CD4-positive, CD25-positive, alpha-beta regulatory T cell (primary cell): ENCODE measurements at regions not wholly inside any gene's neighbourhood (a gene's known extent, or its start where the extent isn't known, plus 50 kb on each side); places are given as distances from the start of the nearest gene placed in this dataset.
A peak's percentile ranks its signal among the peaks of the same experiment; 100 is the strongest.

ENCODE experiments used
- ATAC-seq, 2 donors: fragments of 150-1000 bp; cut with Tn5 transposase; one replicate each; pipeline ENCODE4 v1.10.0; 2021; ENCODE audit warnings: low read depth in 2 of 2, moderate number of reproducible peaks in 2 of 2, moderate library complexity in 1 of 2
- DNase-seq, 3 donors: peaks; one replicate each; pipeline versions ENCODE4 v3.0.0 to v3.0.0-alpha.2; 2012 to 2022; ENCODE audit warnings: mixed read lengths in 1 of 3
- H3K27ac ChIP-seq: one replicate; pipeline ENCODE4 v1.7.0; 2013; ENCODE audit warnings: mild to moderate bottlenecking, low read length; ENCODE audit not compliant: insufficient read depth, poor library complexity, severe bottlenecking
- H3K27me3 ChIP-seq: one replicate; pipeline ENCODE4 v1.7.0; 2013; ENCODE audit warnings: low read length; ENCODE audit not compliant: control insufficient read depth, insufficient read depth
- H3K36me3 ChIP-seq: one replicate; pipeline ENCODE4 v1.7.0; 2013; ENCODE audit warnings: mild to moderate bottlenecking, low read length, moderate library complexity; ENCODE audit not compliant: control insufficient read depth, insufficient read depth
- H3K4me1 ChIP-seq: 2 replicates; pipeline ENCODE4 v1.7.0; 2013; ENCODE audit warnings: mild to moderate bottlenecking, low read length; ENCODE audit not compliant: insufficient read depth, control insufficient read depth, poor library complexity, severe bottlenecking
- H3K4me3 ChIP-seq: one replicate; pipeline ENCODE4 v1.7.0; 2013; ENCODE audit warnings: low read depth, mild to moderate bottlenecking, low read length, moderate library complexity
- H3K9me3 ChIP-seq, 2 experiments: 1 replicate in 1 of 2; 2 replicates in 1 of 2; pipeline ENCODE4 v1.7.0; 2013; ENCODE audit warnings: low read length in 2 of 2, mild to moderate bottlenecking in 1 of 2, moderate library complexity in 1 of 2; ENCODE audit not compliant: control insufficient read depth in 2 of 2
- H3K27ac Mint-ChIP-seq, 3 donors: one replicate each; pipeline ENCODE4 v1.8.0; 2020 to 2022; ENCODE audit warnings: mild to moderate bottlenecking in 3 of 3, mixed read lengths in 3 of 3, moderate library complexity in 2 of 3
- H3K27me3 Mint-ChIP-seq: one replicate; pipeline ENCODE4 v1.8.0; 2022; ENCODE audit warnings: mild to moderate bottlenecking, mixed read lengths
- H3K36me3 Mint-ChIP-seq: one replicate; pipeline ENCODE4 v1.8.0; 2020; ENCODE audit warnings: mixed read lengths
- H3K4me1 Mint-ChIP-seq, 4 donors: one replicate each; pipeline ENCODE4 v1.8.0; 2020 to 2022; ENCODE audit warnings: mixed read lengths in 4 of 4, mild to moderate bottlenecking in 1 of 4
- H3K4me3 Mint-ChIP-seq, 4 donors: one replicate each; pipeline ENCODE4 v1.8.0; 2020 to 2022; ENCODE audit warnings: mild to moderate bottlenecking in 4 of 4, mixed read lengths in 4 of 4, moderate library complexity in 3 of 4
- H3K9me3 Mint-ChIP-seq, 7 donors: one replicate each; pipeline ENCODE4 v1.8.0; 2020 to 2022; ENCODE audit warnings: mixed read lengths in 7 of 7, mild to moderate bottlenecking in 3 of 7, moderate library complexity in 2 of 7

GRCh38 chrY:7261254-7261653, 349.7 kb upstream of the AMELY start:
- Histone ChIP-seq H3K4me3 (no peak overlapping the region), H3K4me1 (no peaks in the 10 kb centered on the region), H3K9me3 (peaks cover 0 to 4% of the 10 kb centered on the region in 2 experiments), H3K27ac (no peak overlapping the region), H3K36me3 (no peaks in the 10 kb centered on the region), H3K27me3 (no peaks in the 10 kb centered on the region)
- peaks cover 0 to 4% (median 2%) of the 10 kb centered on the region in 4 donors for H3K4me1 Mint-ChIP-seq
- H3K36me3 Mint-ChIP-seq = no peaks in the 10 kb centered on the region
- H3K9me3 Mint-ChIP-seq = peaks cover 0 to 4% (median 0%) of the 10 kb centered on the region in 7 donors
- no peak for DNase-seq
- no peak overlapping the region for H3K4me3 Mint-ChIP-seq
- peaks cover 8% of the 10 kb centered on the region for H3K27me3 Mint-ChIP-seq
- ATAC-seq = no peak
- no peak overlapping the region for H3K27ac Mint-ChIP-seq

GRCh38 chrY:7240101-7240500, 328.5 kb upstream of the AMELY start:
- peak overlapping the region; percentile 60 for H3K27ac ChIP-seq
- ATAC-seq = peak; percentile 95 to 97
- H3K4me3 ChIP-seq = no peak overlapping the region
- Mint-ChIP-seq H3K4me1 (peaks cover 0 to 11% (median 4%) of the 10 kb centered on the region in 4 donors), H3K9me3 (no peaks in the 10 kb centered on the region), H3K27ac (peak overlapping the region in 1 of 3 donors; percentile 95), H3K27me3 (no peaks in the 10 kb centered on the region), H3K4me3 (peak overlapping the region in 1 of 4 donors; percentile 84), H3K36me3 (no peaks in the 10 kb centered on the region)
- peaks cover 3% of the 10 kb centered on the region for H3K4me1 ChIP-seq
- peak in 1 of 3 donors; percentile 20 for DNase-seq
- peaks cover 0 to 3% of the 10 kb centered on the region in 2 experiments for H3K9me3 ChIP-seq
- H3K36me3 ChIP-seq = no peaks in the 10 kb centered on the region
- no peaks in the 10 kb centered on the region for H3K27me3 ChIP-seq

GRCh38 chrY:7211971-7212370, 300.4 kb upstream of the AMELY start:
- no peak overlapping the region for H3K27ac Mint-ChIP-seq
- no peaks in the 10 kb centered on the region for H3K36me3 Mint-ChIP-seq

GRCh38 chrY:7204456-7204855, 292.9 kb upstream of the AMELY start:
- Mint-ChIP-seq H3K4me3 (no peak overlapping the region), H3K4me1 (no peaks in the 10 kb centered on the region), H3K9me3 (no peaks in the 10 kb centered on the region), H3K27ac (no peak overlapping the region), H3K36me3 (no peaks in the 10 kb centered on the region), H3K27me3 (no peaks in the 10 kb centered on the region)
- H3K9me3 ChIP-seq = no peaks in the 10 kb centered on the region
- ATAC-seq (no peak), DNase-seq (no peak)
- H3K27ac ChIP-seq = no peak overlapping the region
- no peaks in the 10 kb centered on the region for H3K36me3 ChIP-seq
- H3K27me3 ChIP-seq = no peaks in the 10 kb centered on the region
- H3K4me1 ChIP-seq = no peaks in the 10 kb centered on the region
- H3K4me3 ChIP-seq = no peak overlapping the region

More at GRCh38 chrY:7211971-7212370, 300.4 kb upstream of the AMELY start:
- H3K4me1 ChIP-seq = no peaks in the 10 kb centered on the region
- Mint-ChIP-seq H3K27me3 (no peaks in the 10 kb centered on the region), H3K9me3 (no peaks in the 10 kb centered on the region), H3K4me3 (no peak overlapping the region), H3K4me1 (no peaks in the 10 kb centered on the region)
- no peaks in the 10 kb centered on the region for H3K9me3 ChIP-seq
- H3K27me3 ChIP-seq = no peaks in the 10 kb centered on the region
- DNase-seq = no peak
- ATAC-seq = no peak
- H3K36me3 ChIP-seq = no peaks in the 10 kb centered on the region
- no peak overlapping the region for H3K27ac ChIP-seq
- no peak overlapping the region for H3K4me3 ChIP-seq

- H3K36me3 ChIP-seq = no peaks in the 10 kb centered on the region
- Mint-ChIP-seq H3K4me3 (no peak overlapping the region), H3K27me3 (peaks cover 4% of the 10 kb centered on the region), H3K4me1 (no peaks in the 10 kb centered on the region), H3K36me3 (no peaks in the 10 kb centered on the region), H3K9me3 (peaks cover 0 to 3% (median 0%) of the 10 kb centered on the region in 7 donors), H3K27ac (no peak overlapping the region)
- DNase-seq (no peak), ATAC-seq (no peak)
- no peak overlapping the region for H3K27ac ChIP-seq
- H3K27me3 ChIP-seq = no peaks in the 10 kb centered on the region
- H3K9me3 ChIP-seq = peaks cover 4 to 10% of the 10 kb centered on the region in 2 experiments
- H3K4me3 ChIP-seq = no peak overlapping the region
- H3K4me1 ChIP-seq = no peaks in the 10 kb centered on the region
Measured at GRCh38 chrY:7182591-7182990, 271.0 kb upstream of the AMELY start.

- no peak overlapping the region for H3K27ac Mint-ChIP-seq
- no peak overlapping the region for H3K4me3 Mint-ChIP-seq
- H3K27me3 Mint-ChIP-seq = peaks cover 4% of the 10 kb centered on the region
Measured at GRCh38 chrY:7177631-7178030, 266.1 kb upstream of the AMELY start.

GRCh38 chrY:7169475-7169874, 257.9 kb upstream of the AMELY start:
- Mint-ChIP-seq H3K4me1 (no peaks in the 10 kb centered on the region), H3K9me3 (peaks cover 0 to 2% (median 0%) of the 10 kb centered on the region in 7 donors), H3K27me3 (no peaks in the 10 kb centered on the region), H3K4me3 (no peak overlapping the region), H3K36me3 (no peaks in the 10 kb centered on the region), H3K27ac (no peak overlapping the region)
- no peaks in the 10 kb centered on the region for H3K27me3 ChIP-seq
- H3K4me3 ChIP-seq = no peak overlapping the region
- H3K9me3 ChIP-seq = no peaks in the 10 kb centered on the region
- DNase-seq = no peak
- no peaks in the 10 kb centered on the region for H3K4me1 ChIP-seq
- H3K27ac ChIP-seq = no peak overlapping the region
- H3K36me3 ChIP-seq = no peaks in the 10 kb centered on the region
- no peak for ATAC-seq

More at GRCh38 chrY:7177631-7178030, 266.1 kb upstream of the AMELY start:
- Mint-ChIP-seq H3K36me3 (no peaks in the 10 kb centered on the region), H3K4me1 (no peaks in the 10 kb centered on the region), H3K9me3 (peaks cover 0 to 2% (median 0%) of the 10 kb centered on the region in 7 donors)
- no peak overlapping the region for H3K4me3 ChIP-seq
- peaks cover 0 to under 1% of the 10 kb centered on the region in 2 experiments for H3K9me3 ChIP-seq
- ATAC-seq (no peak), DNase-seq (no peak)
- no peaks in the 10 kb centered on the region for H3K36me3 ChIP-seq
- H3K27ac ChIP-seq = no peak overlapping the region
- H3K4me1 ChIP-seq = no peaks in the 10 kb centered on the region
- H3K27me3 ChIP-seq = no peaks in the 10 kb centered on the region

GRCh38 chrY:7141477-7141876, 229.9 kb upstream of the AMELY start:
- H3K27me3 ChIP-seq = no peaks in the 10 kb centered on the region
- no peak overlapping the region for H3K4me3 ChIP-seq
- Mint-ChIP-seq H3K27me3 (no peaks in the 10 kb centered on the region), H3K27ac (no peak overlapping the region), H3K9me3 (no peaks in the 10 kb centered on the region), H3K36me3 (no peaks in the 10 kb centered on the region), H3K4me1 (no peaks in the 10 kb centered on the region), H3K4me3 (no peak overlapping the region)
- DNase-seq = no peak
- ATAC-seq = no peak
- no peak overlapping the region for H3K27ac ChIP-seq
- no peaks in the 10 kb centered on the region for H3K4me1 ChIP-seq
- H3K36me3 ChIP-seq = no peaks in the 10 kb centered on the region
- no peaks in the 10 kb centered on the region for H3K9me3 ChIP-seq
